ENCODE measurements at regions not wholly inside any gene's neighbourhood (a gene's known extent, or its start where the extent isn't known, plus 50 kb on each side); places are given as distances from the start of the nearest gene placed in this dataset.

- DNase-seq (ENCODE audit: low read depth) = no peak
- no peak overlapping the region for H3K4me3 ChIP-seq (ENCODE audit: low read depth, low read length)
- TF ChIP-seq, protein P1, sequence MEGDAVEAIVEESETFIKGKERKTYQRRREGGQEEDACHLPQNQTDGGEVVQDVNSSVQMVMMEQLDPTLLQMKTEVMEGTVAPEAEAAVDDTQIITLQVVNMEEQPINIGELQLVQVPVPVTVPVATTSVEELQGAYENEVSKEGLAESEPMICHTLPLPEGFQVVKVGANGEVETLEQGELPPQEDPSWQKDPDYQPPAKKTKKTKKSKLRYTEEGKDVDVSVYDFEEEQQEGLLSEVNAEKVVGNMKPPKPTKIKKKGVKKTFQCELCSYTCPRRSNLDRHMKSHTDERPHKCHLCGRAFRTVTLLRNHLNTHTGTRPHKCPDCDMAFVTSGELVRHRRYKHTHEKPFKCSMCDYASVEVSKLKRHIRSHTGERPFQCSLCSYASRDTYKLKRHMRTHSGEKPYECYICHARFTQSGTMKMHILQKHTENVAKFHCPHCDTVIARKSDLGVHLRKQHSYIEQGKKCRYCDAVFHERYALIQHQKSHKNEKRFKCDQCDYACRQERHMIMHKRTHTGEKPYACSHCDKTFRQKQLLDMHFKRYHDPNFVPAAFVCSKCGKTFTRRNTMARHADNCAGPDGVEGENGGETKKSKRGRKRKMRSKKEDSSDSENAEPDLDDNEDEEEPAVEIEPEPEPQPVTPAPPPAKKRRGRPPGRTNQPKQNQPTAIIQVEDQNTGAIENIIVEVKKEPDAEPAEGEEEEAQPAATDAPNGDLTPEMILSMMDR (IDR thresholded peaks at IDR 0.05; ENCODE audit: insufficient read depth, low read depth, low read length, missing control alignments) = no peak
These were observed 648.5 kb downstream of the HTR1B start for GRCh38 chr6:76814496-76815458.

DNA sequence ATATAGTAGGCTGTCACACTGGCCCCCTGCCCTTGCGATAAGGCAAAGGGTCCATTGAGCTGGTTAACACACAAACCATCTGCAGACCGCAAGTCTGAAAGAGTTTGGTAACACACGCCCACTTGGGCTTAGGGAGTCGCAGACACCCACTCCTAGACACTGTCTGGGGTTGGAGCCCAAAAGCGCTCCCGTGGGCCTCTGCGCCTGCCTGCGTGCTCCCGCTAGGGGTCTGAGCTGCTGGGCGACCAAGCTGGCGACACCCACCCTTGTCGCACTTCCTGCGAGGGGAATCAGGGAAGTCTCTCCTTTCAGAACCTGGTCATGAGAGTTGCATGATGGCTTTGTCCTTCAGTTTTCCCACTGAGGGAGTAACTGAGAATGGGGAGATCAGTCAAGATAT is 653.0 kb downstream of the HTR1B start:
- DNase-seq (ENCODE audit: low read depth) = no peak
- no peak overlapping the region for H3K4me3 ChIP-seq (ENCODE audit: low read depth, low read length)
- TF ChIP-seq, protein P1 (IDR thresholded peaks at IDR 0.05; ENCODE audit: insufficient read depth, low read depth, low read length, missing control alignments) = no peak

GRCh38 chr6:76803038-76803580 is 660.2 kb downstream of the HTR1B start:
- TF ChIP-seq, protein P1 (IDR thresholded peaks at IDR 0.05; ENCODE audit: insufficient read depth, low read depth, low read length, missing control alignments) = no peak
- DNase-seq (ENCODE audit: low read depth) = no peak
- H3K4me3 ChIP-seq (ENCODE audit: low read depth, low read length) = no peak overlapping the region

DNA sequence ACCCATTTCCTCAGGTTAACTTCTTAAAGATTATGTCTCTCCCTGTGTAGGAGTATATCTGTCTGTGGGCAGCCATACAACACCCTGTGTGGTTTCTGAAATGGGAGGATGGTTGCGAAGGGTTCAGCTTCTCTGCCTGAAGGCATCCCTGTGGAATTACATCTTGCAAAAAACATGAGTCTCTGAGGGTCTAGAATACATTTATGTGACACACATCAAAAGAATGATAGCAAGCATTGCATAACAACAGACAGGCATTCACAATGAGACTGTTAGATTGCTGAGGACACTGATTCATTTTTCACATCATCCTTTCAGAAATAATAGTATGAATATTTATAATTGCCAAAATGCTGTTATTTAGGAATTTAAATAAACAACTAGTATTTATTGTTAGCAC is 670.9 kb downstream of the HTR1B start:
- no peak for DNase-seq (ENCODE audit: low read depth)
- no peak overlapping the region for H3K4me3 ChIP-seq (ENCODE audit: low read depth, low read length)
- TF ChIP-seq, protein P1 (IDR thresholded peaks at IDR 0.05; ENCODE audit: insufficient read depth, low read depth, low read length, missing control alignments) = no peak

GRCh38 chr6:76790881-76791280 is 672.4 kb downstream of the HTR1B start:
- TF ChIP-seq, protein P1 (IDR thresholded peaks at IDR 0.05; ENCODE audit: insufficient read depth, low read depth, low read length, missing control alignments) = no peak
- no peak overlapping the region for H3K4me3 ChIP-seq (ENCODE audit: low read depth, low read length)
- no peak for DNase-seq (ENCODE audit: low read depth)

- TF ChIP-seq, protein P1 (IDR thresholded peaks at IDR 0.05; ENCODE audit: insufficient read depth, low read depth, low read length, missing control alignments) = no peak
- H3K4me3 ChIP-seq (ENCODE audit: low read depth, low read length) = no peak overlapping the region
- no peak for DNase-seq (ENCODE audit: low read depth)
These were observed 673.1 kb downstream of the HTR1B start for GRCh38 chr6:76790045-76790796.
